ENCODE measurements at regions not wholly inside any gene's neighbourhood (a gene's known extent, or its start where the extent isn't known, plus 50 kb on each side); places are given as distances from the start of the nearest gene placed in this dataset.
"Not testable (repeated sequence)": the region's sequence is repeated elsewhere in the genome, so short reads cannot be mapped to it uniquely, and the experiment has no call there.

DNA sequence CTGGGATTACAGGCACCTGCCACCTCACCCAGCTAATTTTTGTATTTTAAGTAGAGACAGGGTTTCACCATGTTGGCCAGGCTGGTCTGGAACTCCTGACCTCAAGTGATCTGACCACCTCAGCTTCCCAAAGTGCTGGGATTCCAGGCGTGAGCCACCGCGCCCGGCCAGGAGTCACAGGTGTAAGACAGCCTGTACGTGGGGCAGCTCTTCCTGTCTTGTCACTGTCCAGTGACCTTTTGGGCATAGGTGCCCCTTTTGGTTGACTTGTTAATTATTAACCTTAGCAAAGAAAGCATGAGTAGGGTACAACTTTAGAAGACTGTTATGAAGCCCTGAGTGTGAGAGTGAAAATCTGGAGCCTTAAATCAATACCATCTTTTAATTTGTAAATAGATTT lies 703.7 kb upstream of the SOX11 start:
- H3K9me3 ChIP-seq (ENCODE audit: control insufficient read depth, low read length, poor library complexity, severe bottlenecking); ATAC-seq; H3K27me3 Mint-ChIP-seq; DNase-seq; H3K27ac Mint-ChIP-seq; H3K4me3 Mint-ChIP-seq; H3K36me3 Mint-ChIP-seq (ENCODE audit: low read depth); H3K4me1 Mint-ChIP-seq: not testable (repeated sequence)

DNA sequence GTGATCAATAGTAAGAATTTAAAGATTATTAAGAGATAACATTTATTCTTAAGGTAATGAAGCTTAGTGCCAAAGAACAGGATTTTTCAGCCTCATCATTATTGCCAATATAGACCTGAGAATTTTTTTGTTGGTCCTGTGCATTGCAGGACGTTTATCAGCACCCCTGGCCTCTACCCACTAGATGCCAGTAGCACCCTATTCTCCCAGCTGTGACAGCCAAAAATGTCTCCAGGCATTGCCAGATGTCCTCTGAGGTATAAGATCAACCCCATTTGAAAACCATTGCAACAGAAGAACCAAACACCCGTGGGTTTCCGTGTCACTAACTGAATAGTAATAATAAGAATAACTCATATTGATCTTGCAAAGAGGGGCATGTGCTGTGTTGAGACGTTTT lies 700.0 kb upstream of the SOX11 start:
- Mint-ChIP-seq H3K4me3 (no peak overlapping the region), H3K36me3 (ENCODE audit: low read depth) (no peaks in the 10 kb centered on the region), H3K27ac (no peak overlapping the region), H3K4me1 (no peaks in the 10 kb centered on the region), H3K27me3 (no peaks in the 10 kb centered on the region)
- ATAC-seq: no peak
- no peaks in the 10 kb centered on the region for H3K9me3 ChIP-seq (ENCODE audit: control insufficient read depth, low read length, poor library complexity, severe bottlenecking)
- DNase-seq: no peak

DNA sequence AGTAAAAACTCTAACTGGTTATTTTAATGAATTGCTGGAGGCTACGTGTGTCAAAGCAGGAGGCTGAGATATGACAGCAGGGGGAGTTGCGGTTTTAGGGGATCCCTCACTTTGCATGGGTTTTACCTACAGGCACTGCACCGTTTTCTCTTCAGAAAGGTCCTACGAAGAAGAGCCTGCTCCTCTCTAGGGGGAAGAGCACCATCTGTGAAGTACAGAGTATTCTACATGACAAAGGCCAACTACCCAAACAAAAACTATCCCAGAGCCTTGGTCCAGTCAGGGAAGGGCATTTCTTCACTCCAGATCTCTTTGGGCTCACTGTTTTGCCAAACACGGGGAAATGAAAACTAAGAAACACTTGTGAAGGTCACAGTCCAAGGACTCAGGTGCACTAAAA lies 696.7 kb upstream of the SOX11 start:
- DNase-seq (no peak), ATAC-seq (no peak)
- H3K27ac Mint-ChIP-seq: no peak overlapping the region
- H3K4me3 Mint-ChIP-seq: no peak overlapping the region
- no peaks in the 10 kb centered on the region for H3K9me3 ChIP-seq (ENCODE audit: control insufficient read depth, low read length, poor library complexity, severe bottlenecking)
- no peaks in the 10 kb centered on the region for H3K27me3 Mint-ChIP-seq
- no peaks in the 10 kb centered on the region for H3K4me1 Mint-ChIP-seq
- H3K36me3 Mint-ChIP-seq (ENCODE audit: low read depth): no peaks in the 10 kb centered on the region

DNA sequence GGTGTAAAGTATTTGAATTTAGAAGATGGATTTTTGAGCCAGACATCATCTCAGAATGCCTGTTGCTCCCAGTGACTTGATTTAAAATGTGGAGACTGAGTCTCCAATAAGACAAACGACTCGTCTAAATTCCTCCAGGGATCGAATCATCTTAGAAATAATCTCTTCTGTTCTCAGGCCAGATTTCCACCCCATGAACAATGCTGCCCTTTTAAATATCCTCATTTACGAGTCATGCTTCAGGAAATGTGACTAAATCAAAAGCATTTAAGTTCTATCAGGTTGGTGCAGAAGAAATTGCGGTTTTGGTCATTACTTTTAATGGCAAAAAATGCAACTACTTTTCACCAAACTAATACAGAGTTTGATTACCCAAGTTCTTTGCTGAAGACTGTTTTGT lies 684.6 kb upstream of the SOX11 start:
- no peak overlapping the region for H3K27ac Mint-ChIP-seq
- H3K9me3 ChIP-seq (ENCODE audit: control insufficient read depth, low read length, poor library complexity, severe bottlenecking): no peaks in the 10 kb centered on the region
- ATAC-seq (no peak), DNase-seq (no peak)
- no peaks in the 10 kb centered on the region for H3K36me3 Mint-ChIP-seq (ENCODE audit: low read depth)
- no peaks in the 10 kb centered on the region for H3K27me3 Mint-ChIP-seq
- H3K4me3 Mint-ChIP-seq: no peak overlapping the region
- H3K4me1 Mint-ChIP-seq: no peaks in the 10 kb centered on the region

DNA sequence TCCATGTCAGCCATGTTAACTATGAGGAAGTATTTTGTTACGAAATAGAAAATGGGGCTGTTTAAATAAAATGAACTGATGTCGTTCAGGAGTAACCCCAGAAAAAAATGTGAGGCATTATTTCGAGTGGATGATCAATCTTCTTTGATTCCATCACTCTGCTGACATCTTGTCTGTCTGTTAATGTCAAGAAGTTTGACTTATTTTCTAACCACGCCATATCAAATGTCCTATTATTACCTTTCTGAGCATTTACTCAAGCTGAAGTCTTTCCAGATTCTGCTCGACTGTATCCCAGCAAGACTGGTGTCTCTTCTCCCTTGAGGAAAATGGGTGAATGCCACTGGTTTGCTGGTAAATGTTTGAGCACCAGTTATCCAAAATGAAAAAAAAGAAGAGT lies 672.9 kb upstream of the SOX11 start:
- Mint-ChIP-seq H3K27me3 (no peaks in the 10 kb centered on the region), H3K36me3 (ENCODE audit: low read depth) (no peaks in the 10 kb centered on the region), H3K27ac (no peak overlapping the region), H3K4me1 (no peaks in the 10 kb centered on the region), H3K4me3 (no peak overlapping the region)
- no peak for DNase-seq
- no peaks in the 10 kb centered on the region for H3K9me3 ChIP-seq (ENCODE audit: control insufficient read depth, low read length, poor library complexity, severe bottlenecking)
- no peak for ATAC-seq

DNA sequence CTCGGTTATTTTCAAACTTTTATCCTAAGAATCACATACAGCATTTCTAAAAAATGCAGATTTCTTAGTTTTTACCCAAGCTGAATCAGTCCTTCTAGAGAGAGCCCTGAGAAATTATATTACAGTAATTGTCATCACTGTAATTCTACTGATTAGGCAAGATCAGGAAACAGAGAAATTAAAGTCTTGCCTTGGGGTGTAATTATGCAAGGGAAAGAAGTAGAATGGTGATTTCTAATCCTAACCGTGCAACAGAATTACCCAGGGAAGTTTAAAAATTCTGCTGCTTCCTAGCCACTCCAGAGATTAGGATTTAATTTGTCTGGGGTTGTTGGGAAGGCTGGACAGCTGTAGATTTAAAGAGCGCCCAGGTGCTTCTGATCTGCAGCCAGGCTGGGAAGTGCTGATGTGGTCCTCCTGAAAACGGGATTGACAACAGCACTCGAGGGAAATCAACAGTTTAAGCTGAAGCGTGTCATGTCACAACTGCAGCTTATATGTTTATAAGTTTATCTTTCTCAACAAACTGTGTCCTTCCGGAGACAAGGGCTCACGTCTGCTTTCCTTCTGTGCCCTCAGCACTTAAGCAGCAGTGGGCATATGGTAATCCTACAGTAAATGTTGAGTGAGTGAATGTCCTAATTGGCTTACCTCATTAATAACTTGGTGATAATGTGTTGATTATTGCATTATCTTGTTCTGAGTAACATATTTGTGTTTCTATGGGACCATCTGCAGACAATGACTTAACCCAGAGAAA lies 671.9 kb upstream of the SOX11 start:
- H3K27me3 Mint-ChIP-seq: no peaks in the 10 kb centered on the region
- DNase-seq (no peak), ATAC-seq (no peak)
- H3K4me3 Mint-ChIP-seq: no peak overlapping the region
- no peaks in the 10 kb centered on the region for H3K36me3 Mint-ChIP-seq (ENCODE audit: low read depth)
- H3K27ac Mint-ChIP-seq: no peak overlapping the region
- H3K9me3 ChIP-seq (ENCODE audit: control insufficient read depth, low read length, poor library complexity, severe bottlenecking): no peaks in the 10 kb centered on the region
- no peaks in the 10 kb centered on the region for H3K4me1 Mint-ChIP-seq

DNA sequence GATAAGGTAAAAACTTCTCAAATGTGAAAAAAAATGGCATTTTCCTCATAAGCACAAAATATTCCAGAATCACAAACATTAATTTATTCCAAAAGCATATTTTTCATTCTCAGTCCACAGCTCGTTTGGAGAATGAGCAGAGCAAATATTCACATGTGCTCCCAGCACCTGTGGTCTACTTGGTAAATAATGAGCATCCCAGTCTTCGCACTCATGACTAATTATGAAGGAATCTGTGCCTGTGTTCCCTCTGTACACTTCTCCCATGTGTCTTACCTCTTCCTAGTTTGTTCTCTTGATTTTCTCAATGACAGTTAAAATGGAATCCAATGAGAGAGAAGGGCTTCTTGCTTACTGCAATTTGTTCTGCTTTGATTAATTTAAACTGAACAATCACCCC lies 671.0 kb upstream of the SOX11 start:
- no peak overlapping the region for H3K4me3 Mint-ChIP-seq
- no peaks in the 10 kb centered on the region for H3K36me3 Mint-ChIP-seq (ENCODE audit: low read depth)
- ATAC-seq: no peak
- no peaks in the 10 kb centered on the region for H3K4me1 Mint-ChIP-seq
- H3K9me3 ChIP-seq (ENCODE audit: control insufficient read depth, low read length, poor library complexity, severe bottlenecking): no peaks in the 10 kb centered on the region
- H3K27me3 Mint-ChIP-seq: no peaks in the 10 kb centered on the region
- no peak overlapping the region for H3K27ac Mint-ChIP-seq
- DNase-seq: no peak

DNA sequence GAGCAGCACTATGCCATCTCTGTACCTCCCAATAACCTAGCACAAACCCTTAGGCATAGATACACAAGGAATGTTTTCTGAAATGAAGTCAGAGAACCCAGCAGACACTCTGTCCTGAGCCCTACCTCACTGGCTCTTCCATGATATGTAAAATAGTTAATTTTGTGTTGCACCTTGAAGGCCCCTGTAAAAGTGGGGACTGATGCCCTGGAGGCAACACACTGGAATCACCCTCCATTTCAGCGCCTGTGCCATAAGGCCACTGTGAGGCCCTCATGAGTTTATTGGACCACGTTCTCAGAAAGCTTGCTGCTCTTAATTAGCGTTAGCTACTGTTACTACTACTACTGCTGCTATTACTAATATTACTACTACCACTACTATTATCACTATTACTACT lies 670.1 kb upstream of the SOX11 start:
- ATAC-seq (no peak), DNase-seq (no peak)
- no peak overlapping the region for H3K27ac Mint-ChIP-seq
- H3K4me3 Mint-ChIP-seq: no peak overlapping the region
- H3K4me1 Mint-ChIP-seq: no peaks in the 10 kb centered on the region
- H3K9me3 ChIP-seq (ENCODE audit: control insufficient read depth, low read length, poor library complexity, severe bottlenecking): no peaks in the 10 kb centered on the region
- H3K36me3 Mint-ChIP-seq (ENCODE audit: low read depth): no peaks in the 10 kb centered on the region
- H3K27me3 Mint-ChIP-seq: no peaks in the 10 kb centered on the region

DNA sequence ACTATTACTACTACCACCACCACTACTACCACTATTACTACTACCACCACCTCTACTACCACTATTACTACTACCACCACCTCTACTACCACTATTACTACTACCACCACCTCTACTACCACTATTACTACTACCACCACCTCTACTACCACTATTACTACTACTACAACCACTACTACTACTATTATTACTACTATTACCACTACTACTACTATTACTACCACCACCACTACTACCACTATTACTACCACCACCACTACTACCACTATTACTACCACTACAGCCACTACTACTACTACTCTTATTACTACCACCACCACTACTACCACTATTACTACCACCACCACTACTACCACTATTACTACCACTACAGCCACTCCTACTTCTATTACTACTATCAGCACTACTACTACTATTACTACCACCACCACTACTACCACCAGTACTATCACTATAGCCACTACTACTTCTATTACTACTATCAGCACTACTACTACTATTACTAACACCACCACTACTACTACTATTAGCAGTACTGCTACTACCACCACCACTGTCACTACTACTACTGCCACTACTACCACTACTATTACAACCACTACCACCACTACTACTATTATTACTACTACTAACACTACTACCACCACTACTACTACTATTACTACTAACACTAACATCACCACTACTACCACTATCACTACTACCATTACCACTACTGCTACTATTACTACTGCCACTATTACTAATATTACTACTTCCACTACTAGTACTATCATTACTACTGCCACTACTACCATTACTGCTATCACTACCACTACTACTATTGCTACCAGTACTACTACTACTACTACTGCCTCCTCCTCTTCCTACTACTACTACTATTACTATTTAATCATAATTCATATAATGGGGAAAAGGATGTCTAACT lies 669.2 kb upstream of the SOX11 start:
- peak overlapping the region; percentile 2 for H3K27ac Mint-ChIP-seq

DNA sequence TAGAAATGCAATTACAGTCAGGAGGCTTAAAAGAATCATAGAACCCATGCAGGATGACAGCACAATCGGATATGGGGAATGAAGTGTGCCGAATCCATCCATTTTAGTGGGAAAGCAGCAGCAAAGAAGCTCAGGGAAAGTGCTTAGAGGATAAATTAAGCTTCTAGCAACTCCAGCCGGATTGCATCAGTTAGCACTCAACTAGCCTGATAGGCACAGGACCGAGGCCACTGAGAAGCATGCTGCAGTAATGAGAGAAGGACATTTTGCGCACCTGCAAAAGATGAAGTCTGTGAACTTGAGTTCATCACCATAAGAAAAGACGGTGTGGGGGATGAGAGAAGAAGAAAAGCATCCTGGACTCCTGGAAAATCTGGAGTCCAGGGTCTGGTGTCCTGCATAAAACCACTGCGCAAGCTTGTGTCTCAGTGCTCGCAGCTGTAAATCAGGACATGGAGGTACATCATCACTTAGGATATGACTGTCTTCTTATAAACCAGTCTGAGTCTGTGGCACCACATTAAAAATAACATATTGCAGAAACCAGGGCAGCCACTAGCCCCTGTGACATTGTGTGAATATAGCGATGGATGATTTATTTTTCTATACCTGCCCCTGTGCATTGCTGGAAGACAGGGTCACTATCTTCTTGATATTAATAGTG lies 665.5 kb upstream of the SOX11 start:
- no peak overlapping the region for H3K4me3 Mint-ChIP-seq
- H3K9me3 ChIP-seq (ENCODE audit: control insufficient read depth, low read length, poor library complexity, severe bottlenecking): no peaks in the 10 kb centered on the region
- no peak for DNase-seq
- no peak for ATAC-seq
- H3K4me1 Mint-ChIP-seq: no peaks in the 10 kb centered on the region
- H3K27ac Mint-ChIP-seq: no peak overlapping the region
- H3K36me3 Mint-ChIP-seq (ENCODE audit: low read depth): no peaks in the 10 kb centered on the region
- H3K27me3 Mint-ChIP-seq: no peaks in the 10 kb centered on the region

More for the DNA sequence above, 669.2 kb upstream of the SOX11 start:
- H3K27me3 Mint-ChIP-seq; ATAC-seq; H3K4me3 Mint-ChIP-seq; H3K36me3 Mint-ChIP-seq (ENCODE audit: low read depth); DNase-seq; H3K9me3 ChIP-seq (ENCODE audit: control insufficient read depth, low read length, poor library complexity, severe bottlenecking); H3K4me1 Mint-ChIP-seq: not testable (repeated sequence)

DNA sequence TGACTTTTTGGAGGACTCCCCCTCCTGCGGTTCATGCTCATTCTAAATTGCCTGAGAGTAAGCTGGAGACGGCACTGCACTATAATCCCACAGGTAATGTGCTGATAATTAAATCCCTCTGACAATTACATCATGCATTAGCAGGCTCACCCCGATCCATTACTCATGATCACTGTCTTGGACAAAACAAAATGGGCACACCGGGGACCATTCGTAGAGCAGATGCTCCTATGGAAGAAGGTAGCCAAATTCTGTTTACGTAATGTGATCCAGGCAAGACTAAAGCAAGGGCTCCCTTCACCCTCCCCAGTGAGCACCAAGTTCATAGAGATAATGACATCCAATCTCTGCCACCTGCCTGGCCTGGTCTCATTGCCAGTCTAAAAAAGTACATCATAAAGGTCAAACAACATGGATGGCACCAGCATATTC lies 657.1 kb upstream of the SOX11 start:
- H3K9me3 ChIP-seq (ENCODE audit: control insufficient read depth, low read length, poor library complexity, severe bottlenecking): no peaks in the 10 kb centered on the region
- no peak overlapping the region for H3K4me3 Mint-ChIP-seq
- DNase-seq (no peak), ATAC-seq (no peak)
- H3K4me1 Mint-ChIP-seq: no peaks in the 10 kb centered on the region
- H3K27me3 Mint-ChIP-seq: no peaks in the 10 kb centered on the region
- H3K27ac Mint-ChIP-seq: no peak overlapping the region
- no peaks in the 10 kb centered on the region for H3K36me3 Mint-ChIP-seq (ENCODE audit: low read depth)

DNA sequence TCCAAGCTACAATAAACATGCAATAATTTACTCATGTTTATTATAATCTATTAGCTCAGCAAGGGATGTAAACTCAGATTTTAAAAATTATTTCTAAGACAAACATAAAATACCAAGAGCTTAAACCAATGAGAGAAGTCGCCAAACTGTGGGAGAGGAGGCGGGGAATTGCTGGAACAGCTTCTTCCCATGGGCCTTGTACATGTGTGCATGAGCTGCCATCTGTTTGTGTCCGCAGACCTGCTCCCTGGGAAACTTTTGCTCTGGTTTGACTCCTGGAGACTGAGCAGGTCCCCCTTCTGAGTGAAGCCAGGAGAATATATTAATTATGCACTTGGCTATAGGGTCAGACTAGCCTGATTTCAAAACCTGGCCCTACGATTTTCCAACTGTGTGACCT lies 655.9 kb upstream of the SOX11 start:
- ATAC-seq (no peak), DNase-seq (no peak)
- Mint-ChIP-seq H3K4me1 (no peaks in the 10 kb centered on the region), H3K36me3 (ENCODE audit: low read depth) (no peaks in the 10 kb centered on the region), H3K4me3 (no peak overlapping the region), H3K27me3 (no peaks in the 10 kb centered on the region), H3K27ac (no peak overlapping the region)
- H3K9me3 ChIP-seq (ENCODE audit: control insufficient read depth, low read length, poor library complexity, severe bottlenecking): no peaks in the 10 kb centered on the region

DNA sequence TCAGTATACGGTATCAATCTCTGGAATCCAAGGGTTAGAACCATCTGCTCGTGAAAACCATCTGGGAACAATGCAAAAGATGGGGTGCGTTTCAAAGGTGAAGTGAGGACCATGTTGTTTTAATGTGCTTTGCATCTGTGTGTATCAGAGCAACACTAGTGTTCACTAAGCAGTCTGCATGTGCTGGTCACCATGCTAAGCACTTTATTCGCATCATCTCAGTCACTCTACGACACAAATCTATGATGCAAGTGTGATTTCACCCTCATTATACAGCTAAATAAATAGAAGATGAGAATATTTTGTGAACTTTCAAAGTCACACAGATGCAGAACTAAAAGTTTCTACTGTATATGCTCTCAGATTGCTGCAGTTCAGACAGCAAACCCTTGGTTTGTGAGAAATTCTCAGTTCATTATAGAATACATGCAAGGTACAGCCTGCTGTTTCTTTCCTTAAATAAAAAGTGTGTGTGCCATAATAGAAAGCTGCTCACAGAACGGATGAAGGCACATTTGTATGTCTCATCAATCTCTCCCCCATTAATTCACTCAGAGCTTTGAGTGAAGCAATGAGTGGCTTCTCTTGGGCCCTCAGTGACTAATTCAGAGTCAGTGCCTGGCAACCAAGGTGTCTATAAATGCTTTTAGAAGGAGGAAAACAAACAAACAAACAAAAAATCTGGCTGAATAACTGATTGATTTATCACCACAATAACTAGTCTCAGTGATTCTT lies 652.8 kb upstream of the SOX11 start:
- H3K9me3 ChIP-seq (ENCODE audit: control insufficient read depth, low read length, poor library complexity, severe bottlenecking): no peaks in the 10 kb centered on the region
- Mint-ChIP-seq H3K27ac (no peak overlapping the region), H3K27me3 (no peaks in the 10 kb centered on the region), H3K4me1 (no peaks in the 10 kb centered on the region), H3K4me3 (no peak overlapping the region), H3K36me3 (ENCODE audit: low read depth) (no peaks in the 10 kb centered on the region)
- no peak for ATAC-seq
- no peak for DNase-seq

Measured in T-helper 17 cell (primary cell).